Astrocyte of the spinal cord (primary cell): ENCODE measurements at regions not wholly inside any gene's neighbourhood (a gene's known extent, or its start where the extent isn't known, plus 50 kb on each side); places are given as distances from the start of the nearest gene placed in this dataset.

Experiments used
- DNase-seq: peaks from one replicate; pipeline ENCODE4 v3.0.0; 2011; ENCODE audit warnings: low read depth, low spot score
- H3K4me3 ChIP-seq: 2 replicates; pipeline ENCODE4 v1.5.1; 2011; ENCODE audit warnings: low read depth, mild to moderate bottlenecking, low read length, moderate library complexity
- in situ Hi-C: cut with HindIII; loops from 2 replicates; pipeline ENCODE4 v1.10.0; 2017; ENCODE audit warnings: low sequenced_read_pairs
- TF ChIP-seq, protein P1 (sequence below): IDR thresholded peaks from 2 replicates; pipeline ENCODE4 v1.5.1; 2012; ENCODE audit warnings: low read depth, mild to moderate bottlenecking, low read length, inconsistent platforms

GRCh38 chr10:14382531-14382930, 51.8 kb upstream of the FRMD4A start:
- in situ Hi-C loops, result no loop called here
- TF ChIP-seq, protein P1, sequence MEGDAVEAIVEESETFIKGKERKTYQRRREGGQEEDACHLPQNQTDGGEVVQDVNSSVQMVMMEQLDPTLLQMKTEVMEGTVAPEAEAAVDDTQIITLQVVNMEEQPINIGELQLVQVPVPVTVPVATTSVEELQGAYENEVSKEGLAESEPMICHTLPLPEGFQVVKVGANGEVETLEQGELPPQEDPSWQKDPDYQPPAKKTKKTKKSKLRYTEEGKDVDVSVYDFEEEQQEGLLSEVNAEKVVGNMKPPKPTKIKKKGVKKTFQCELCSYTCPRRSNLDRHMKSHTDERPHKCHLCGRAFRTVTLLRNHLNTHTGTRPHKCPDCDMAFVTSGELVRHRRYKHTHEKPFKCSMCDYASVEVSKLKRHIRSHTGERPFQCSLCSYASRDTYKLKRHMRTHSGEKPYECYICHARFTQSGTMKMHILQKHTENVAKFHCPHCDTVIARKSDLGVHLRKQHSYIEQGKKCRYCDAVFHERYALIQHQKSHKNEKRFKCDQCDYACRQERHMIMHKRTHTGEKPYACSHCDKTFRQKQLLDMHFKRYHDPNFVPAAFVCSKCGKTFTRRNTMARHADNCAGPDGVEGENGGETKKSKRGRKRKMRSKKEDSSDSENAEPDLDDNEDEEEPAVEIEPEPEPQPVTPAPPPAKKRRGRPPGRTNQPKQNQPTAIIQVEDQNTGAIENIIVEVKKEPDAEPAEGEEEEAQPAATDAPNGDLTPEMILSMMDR, result no peak
- DNase-seq, result no peak
- no peak overlapping the region for H3K4me3 ChIP-seq

- in situ Hi-C loops, result no loop called here
- DNase-seq, result peak; percentile 85
- TF ChIP-seq, protein P1, result no peak
- H3K4me3 ChIP-seq, result no peak overlapping the region
Observed at GRCh38 chr10:14382022-14382421, 51.3 kb upstream of the FRMD4A start.

GRCh38 chr10:14381475-14381874, 50.8 kb upstream of the FRMD4A start:
- in situ Hi-C loops, result no loop called here
- TF ChIP-seq, protein P1, result no peak
- DNase-seq, result no peak
- H3K4me3 ChIP-seq, result no peak overlapping the region

GRCh38 chr10:14380746-14381145, 50.0 kb upstream of the FRMD4A start:
- in situ Hi-C loops, result no loop called here

More at GRCh38 chr10:14380746-14381145, 50.0 kb upstream of the FRMD4A start:
- H3K4me3 ChIP-seq, result no peak overlapping the region
- DNase-seq, result no peak
- TF ChIP-seq, protein P1, result no peak
